ENCODE measurements at regions not wholly inside any gene's neighbourhood (a gene's known extent, or its start where the extent isn't known, plus 50 kb on each side); places are given as distances from the start of the nearest gene placed in this dataset.
"Not testable (repeated sequence)": the region's sequence is repeated elsewhere in the genome, so short reads cannot be mapped to it uniquely, and the experiment has no call there.

- H3K4me3 ChIP-seq (ENCODE audit: low read depth, low read length); DNase-seq (ENCODE audit: low read depth): not testable (repeated sequence)
These were observed 625.9 kb downstream of the TTLL7 start for GRCh38 chr1:83373018-83373417.

- not testable (repeated sequence) for DNase-seq (ENCODE audit: low read depth); H3K4me3 ChIP-seq (ENCODE audit: low read depth, low read length)
These were observed 629.1 kb downstream of the TTLL7 start for GRCh38 chr1:83369853-83370252.

GRCh38 chr1:83365320-83365719, 633.6 kb downstream of the TTLL7 start:
- DNase-seq (ENCODE audit: low read depth); H3K4me3 ChIP-seq (ENCODE audit: low read depth, low read length): not testable (repeated sequence)

GRCh38 chr1:83345375-83345774, 653.6 kb downstream of the TTLL7 start:
- H3K4me3 ChIP-seq (ENCODE audit: low read depth, low read length); DNase-seq (ENCODE audit: low read depth): not testable (repeated sequence)

- DNase-seq (ENCODE audit: low read depth); H3K4me3 ChIP-seq (ENCODE audit: low read depth, low read length): not testable (repeated sequence)
These were observed 655.2 kb downstream of the TTLL7 start for GRCh38 chr1:83343767-83344166.

GRCh38 chr1:83342995-83343394, 655.9 kb downstream of the TTLL7 start:
- not testable (repeated sequence) for H3K4me3 ChIP-seq (ENCODE audit: low read depth, low read length)

GRCh38 chr1:83332308-83332707, 666.6 kb downstream of the TTLL7 start:
- not testable (repeated sequence) for DNase-seq (ENCODE audit: low read depth); H3K4me3 ChIP-seq (ENCODE audit: low read depth, low read length)

More at GRCh38 chr1:83342995-83343394, 655.9 kb downstream of the TTLL7 start:
- not testable (repeated sequence) for DNase-seq (ENCODE audit: low read depth)

GRCh38 chr1:83318366-83318765, 680.6 kb downstream of the TTLL7 start:
- no peak for TF ChIP-seq CTCF (conservative IDR thresholded peaks at IDR 0.05; ENCODE audit: low read depth, low read length)
- no peak for DNase-seq (ENCODE audit: low read depth)

GRCh38 chr1:83315446-83315845, 683.5 kb downstream of the TTLL7 start:
- H3K4me3 ChIP-seq (ENCODE audit: low read depth, low read length); DNase-seq (ENCODE audit: low read depth): not testable (repeated sequence)

More at GRCh38 chr1:83318366-83318765, 680.6 kb downstream of the TTLL7 start:
- no peak overlapping the region for H3K4me3 ChIP-seq (ENCODE audit: low read depth, low read length)

- not testable (repeated sequence) for DNase-seq (ENCODE audit: low read depth); H3K4me3 ChIP-seq (ENCODE audit: low read depth, low read length)
These were observed 688.8 kb downstream of the TTLL7 start for GRCh38 chr1:83310161-83310560.

GRCh38 chr1:83309035-83309434, 689.9 kb downstream of the TTLL7 start:
- not testable (repeated sequence) for DNase-seq (ENCODE audit: low read depth); H3K4me3 ChIP-seq (ENCODE audit: low read depth, low read length)

- not testable (repeated sequence) for H3K4me3 ChIP-seq (ENCODE audit: low read depth, low read length); DNase-seq (ENCODE audit: low read depth)
These were observed 692.1 kb downstream of the TTLL7 start for GRCh38 chr1:83306811-83307210.

GRCh38 chr1:83295594-83295993, 703.3 kb downstream of the TTLL7 start:
- not testable (repeated sequence) for H3K4me3 ChIP-seq (ENCODE audit: low read depth, low read length); DNase-seq (ENCODE audit: low read depth)

GRCh38 chr1:83287391-83287790, 711.5 kb downstream of the TTLL7 start:
- DNase-seq (ENCODE audit: low read depth); H3K4me3 ChIP-seq (ENCODE audit: low read depth, low read length): not testable (repeated sequence)

- not testable (repeated sequence) for H3K4me3 ChIP-seq (ENCODE audit: low read depth, low read length); DNase-seq (ENCODE audit: low read depth)
These were observed 724.3 kb downstream of the TTLL7 start for GRCh38 chr1:83274656-83275055.

- not testable (repeated sequence) for DNase-seq (ENCODE audit: low read depth); H3K4me3 ChIP-seq (ENCODE audit: low read depth, low read length)
These were observed 726.4 kb downstream of the TTLL7 start for GRCh38 chr1:83272484-83272883.

- not testable (repeated sequence) for H3K4me3 ChIP-seq (ENCODE audit: low read depth, low read length); DNase-seq (ENCODE audit: low read depth)
These were observed 727.1 kb downstream of the TTLL7 start for GRCh38 chr1:83271834-83272233.

- H3K4me3 ChIP-seq (ENCODE audit: low read depth, low read length); DNase-seq (ENCODE audit: low read depth): not testable (repeated sequence)
These were observed 728.1 kb downstream of the TTLL7 start for GRCh38 chr1:83270801-83271200.

- H3K4me3 ChIP-seq (ENCODE audit: low read depth, low read length); DNase-seq (ENCODE audit: low read depth): not testable (repeated sequence)
These were observed 735.1 kb downstream of the TTLL7 start for GRCh38 chr1:83263808-83264207.

GRCh38 chr1:83251687-83252086, 747.2 kb downstream of the TTLL7 start:
- not testable (repeated sequence) for DNase-seq (ENCODE audit: low read depth); H3K4me3 ChIP-seq (ENCODE audit: low read depth, low read length)

Data from epithelial cell of proximal tubule (primary cell).